Transverse colon (tissue), 4 donors: ENCODE measurements at regions not wholly inside any gene's neighbourhood (a gene's known extent, or its start where the extent isn't known, plus 50 kb on each side); places are given as distances from the start of the nearest gene placed in this dataset.

Experiments used
- EP300 ChIP-seq: sonication (generic); formaldehyde crosslinking; IDR thresholded peaks from one replicate; pipeline ENCODE4 v1.6.1; 2017; ENCODE audit warnings: antibody characterized with exemption, low read depth
- POLR2A ChIP-seq: fragments of 450-650 bp; IDR thresholded peaks from one replicate; pipeline ENCODE4 v1.6.1; 2016; ENCODE audit warnings: antibody characterized with exemption, mild to moderate bottlenecking, moderate library complexity
- POLR2AphosphoS5 ChIP-seq, 3 donors: sonication (generic); formaldehyde crosslinking; IDR thresholded peaks; one replicate each; pipeline ENCODE4 v1.6.1; 2016; ENCODE audit warnings: antibody characterized with exemption in 3 of 3
- TF ChIP-seq, protein P1 (sequence below), 5 experiments: fragments of 200-600 bp in 3 of 5; fragments of 450-650 bp in 2 of 5; sonication (generic) in 3 of 5; IDR thresholded peaks; 1 replicate in 2 of 5; 2 replicates in 3 of 5; pipeline ENCODE4 v1.5.1; 2016 to 2017; ENCODE audit warnings: antibody characterized with exemption in 5 of 5, inconsistent platforms in 3 of 5, mild to moderate bottlenecking in 2 of 5, moderate library complexity in 1 of 5

DNA sequence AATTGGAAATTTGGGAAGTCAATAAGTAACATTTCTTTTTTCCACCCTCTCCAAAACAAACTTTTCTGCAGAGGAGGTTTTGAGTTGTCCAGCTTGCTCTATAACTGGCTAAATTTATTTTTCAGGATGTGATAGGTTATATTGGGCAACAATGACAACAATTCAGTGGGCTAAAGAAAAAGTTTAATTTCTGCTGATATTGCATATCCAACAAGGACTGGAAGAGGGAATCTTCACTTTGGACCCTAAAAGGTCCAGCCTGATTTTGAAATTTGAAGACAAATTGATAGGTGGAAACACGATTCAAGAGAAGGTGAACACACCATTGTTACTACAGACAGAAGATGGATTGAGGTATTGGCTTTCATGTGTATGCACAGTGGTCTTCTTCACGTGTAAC is 393.1 kb downstream of the BRINP1 start:
- TF ChIP-seq EP300 (no peak), POLR2A (no peak), POLR2AphosphoS5 (IDR thresholded peaks at IDR 0.05) (no peak)
- TF ChIP-seq, protein P1, sequence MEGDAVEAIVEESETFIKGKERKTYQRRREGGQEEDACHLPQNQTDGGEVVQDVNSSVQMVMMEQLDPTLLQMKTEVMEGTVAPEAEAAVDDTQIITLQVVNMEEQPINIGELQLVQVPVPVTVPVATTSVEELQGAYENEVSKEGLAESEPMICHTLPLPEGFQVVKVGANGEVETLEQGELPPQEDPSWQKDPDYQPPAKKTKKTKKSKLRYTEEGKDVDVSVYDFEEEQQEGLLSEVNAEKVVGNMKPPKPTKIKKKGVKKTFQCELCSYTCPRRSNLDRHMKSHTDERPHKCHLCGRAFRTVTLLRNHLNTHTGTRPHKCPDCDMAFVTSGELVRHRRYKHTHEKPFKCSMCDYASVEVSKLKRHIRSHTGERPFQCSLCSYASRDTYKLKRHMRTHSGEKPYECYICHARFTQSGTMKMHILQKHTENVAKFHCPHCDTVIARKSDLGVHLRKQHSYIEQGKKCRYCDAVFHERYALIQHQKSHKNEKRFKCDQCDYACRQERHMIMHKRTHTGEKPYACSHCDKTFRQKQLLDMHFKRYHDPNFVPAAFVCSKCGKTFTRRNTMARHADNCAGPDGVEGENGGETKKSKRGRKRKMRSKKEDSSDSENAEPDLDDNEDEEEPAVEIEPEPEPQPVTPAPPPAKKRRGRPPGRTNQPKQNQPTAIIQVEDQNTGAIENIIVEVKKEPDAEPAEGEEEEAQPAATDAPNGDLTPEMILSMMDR (IDR thresholded peaks at IDR 0.05): no peak
